Epithelial cell of esophagus (primary cell): ENCODE measurements at regions not wholly inside any gene's neighbourhood (a gene's known extent, or its start where the extent isn't known, plus 50 kb on each side); places are given as distances from the start of the nearest gene placed in this dataset.

ENCODE experiments used
- DNase-seq: peaks from one replicate; pipeline ENCODE4 v3.0.0; 2010; ENCODE audit warnings: low read depth
- H3K4me3 ChIP-seq: 2 replicates; pipeline ENCODE4 v1.5.1; 2011; ENCODE audit warnings: mild to moderate bottlenecking, low read length, control low read depth
- CTCF ChIP-seq: IDR thresholded peaks from 2 replicates; pipeline ENCODE4 v1.5.1; 2011; ENCODE audit warnings: low read depth, mild to moderate bottlenecking, low read length, control low read depth, inconsistent platforms; ENCODE audit not compliant: insufficient read depth; ENCODE audit errors: missing control alignments

GRCh38 chr21:31538816-31539215 lies 120.7 kb upstream of the SOD1 start:
- TF ChIP-seq CTCF = no peak
- no peak for DNase-seq
- H3K4me3 ChIP-seq = no peak overlapping the region

- no peak for TF ChIP-seq CTCF
- no peak overlapping the region for H3K4me3 ChIP-seq
- DNase-seq = no peak
These were observed 121.5 kb upstream of the SOD1 start for GRCh38 chr21:31537872-31538576.

- TF ChIP-seq CTCF = no peak
- no peak for DNase-seq
- H3K4me3 ChIP-seq = no peak overlapping the region
These were observed 123.4 kb upstream of the SOD1 start for GRCh38 chr21:31536138-31536537.

- H3K4me3 ChIP-seq = no peak overlapping the region
- DNase-seq = no peak
- no peak for TF ChIP-seq CTCF
These were observed 127.5 kb upstream of the SOD1 start for GRCh38 chr21:31531967-31532366.

- no peak overlapping the region for H3K4me3 ChIP-seq
- no peak for TF ChIP-seq CTCF
These were observed 128.4 kb upstream of the SOD1 start for GRCh38 chr21:31530897-31531705.

GRCh38 chr21:31530364-31530763 lies 129.1 kb upstream of the SOD1 start:
- H3K4me3 ChIP-seq = no peak overlapping the region
- TF ChIP-seq CTCF = no peak
- DNase-seq = no peak

More at GRCh38 chr21:31530897-31531705, 128.4 kb upstream of the SOD1 start:
- peak; percentile 27 for DNase-seq
